Esophagus muscularis mucosa (tissue), 3 donors: ENCODE measurements at regions not wholly inside any gene's neighbourhood (a gene's known extent, or its start where the extent isn't known, plus 50 kb on each side); places are given as distances from the start of the nearest gene placed in this dataset.

ENCODE experiments used
- CTCF ChIP-seq, 3 experiments: fragments of 200-600 bp in 2 of 3; fragments of 450-650 bp in 1 of 3; sonication (generic) in 2 of 3; IDR thresholded peaks; one replicate each; pipeline ENCODE4 v1.5.1; 2017 to 2019; ENCODE audit warnings: antibody characterized with exemption in 3 of 3, mild to moderate bottlenecking in 2 of 3, moderate library complexity in 1 of 3
- POLR2AphosphoS5 ChIP-seq, 2 donors: sonication (generic); formaldehyde crosslinking; IDR thresholded peaks; one replicate each; pipeline ENCODE4 v1.6.1; 2017; ENCODE audit warnings: antibody characterized with exemption in 2 of 2

GRCh38 chr6:9168669-9169068 is 733.3 kb upstream of the SLC35B3 start:
- TF ChIP-seq CTCF (IDR thresholded peaks at IDR 0.05) (no peak), POLR2AphosphoS5 (IDR thresholded peaks at IDR 0.05) (no peak)
